Epithelial cell of esophagus (primary cell): ENCODE measurements at regions not wholly inside any gene's neighbourhood (a gene's known extent, or its start where the extent isn't known, plus 50 kb on each side); places are given as distances from the start of the nearest gene placed in this dataset.

Experiments used
- DNase-seq: peaks from one replicate; pipeline ENCODE4 v3.0.0; 2010; ENCODE audit warnings: low read depth
- H3K4me3 ChIP-seq: 2 replicates; pipeline ENCODE4 v1.5.1; 2011; ENCODE audit warnings: mild to moderate bottlenecking, low read length, control low read depth
- TF ChIP-seq, protein P1 (sequence below): IDR thresholded peaks from 2 replicates; pipeline ENCODE4 v1.5.1; 2011; ENCODE audit warnings: low read depth, mild to moderate bottlenecking, low read length, control low read depth, inconsistent platforms; ENCODE audit not compliant: insufficient read depth; ENCODE audit errors: missing control alignments

GRCh38 chr4:89653012-89653411 is 183.9 kb downstream of the SNCA start:
- DNase-seq = no peak
- TF ChIP-seq, protein P1, sequence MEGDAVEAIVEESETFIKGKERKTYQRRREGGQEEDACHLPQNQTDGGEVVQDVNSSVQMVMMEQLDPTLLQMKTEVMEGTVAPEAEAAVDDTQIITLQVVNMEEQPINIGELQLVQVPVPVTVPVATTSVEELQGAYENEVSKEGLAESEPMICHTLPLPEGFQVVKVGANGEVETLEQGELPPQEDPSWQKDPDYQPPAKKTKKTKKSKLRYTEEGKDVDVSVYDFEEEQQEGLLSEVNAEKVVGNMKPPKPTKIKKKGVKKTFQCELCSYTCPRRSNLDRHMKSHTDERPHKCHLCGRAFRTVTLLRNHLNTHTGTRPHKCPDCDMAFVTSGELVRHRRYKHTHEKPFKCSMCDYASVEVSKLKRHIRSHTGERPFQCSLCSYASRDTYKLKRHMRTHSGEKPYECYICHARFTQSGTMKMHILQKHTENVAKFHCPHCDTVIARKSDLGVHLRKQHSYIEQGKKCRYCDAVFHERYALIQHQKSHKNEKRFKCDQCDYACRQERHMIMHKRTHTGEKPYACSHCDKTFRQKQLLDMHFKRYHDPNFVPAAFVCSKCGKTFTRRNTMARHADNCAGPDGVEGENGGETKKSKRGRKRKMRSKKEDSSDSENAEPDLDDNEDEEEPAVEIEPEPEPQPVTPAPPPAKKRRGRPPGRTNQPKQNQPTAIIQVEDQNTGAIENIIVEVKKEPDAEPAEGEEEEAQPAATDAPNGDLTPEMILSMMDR = no peak
- H3K4me3 ChIP-seq = no peak overlapping the region

GRCh38 chr4:89645482-89645881 is 191.5 kb downstream of the SNCA start:
- TF ChIP-seq, protein P1 = no peak
- no peak overlapping the region for H3K4me3 ChIP-seq
- DNase-seq = no peak

GRCh38 chr4:89641367-89641687 is 195.6 kb downstream of the SNCA start:
- H3K4me3 ChIP-seq = no peak overlapping the region
- TF ChIP-seq, protein P1 = no peak
- DNase-seq = no peak

DNA sequence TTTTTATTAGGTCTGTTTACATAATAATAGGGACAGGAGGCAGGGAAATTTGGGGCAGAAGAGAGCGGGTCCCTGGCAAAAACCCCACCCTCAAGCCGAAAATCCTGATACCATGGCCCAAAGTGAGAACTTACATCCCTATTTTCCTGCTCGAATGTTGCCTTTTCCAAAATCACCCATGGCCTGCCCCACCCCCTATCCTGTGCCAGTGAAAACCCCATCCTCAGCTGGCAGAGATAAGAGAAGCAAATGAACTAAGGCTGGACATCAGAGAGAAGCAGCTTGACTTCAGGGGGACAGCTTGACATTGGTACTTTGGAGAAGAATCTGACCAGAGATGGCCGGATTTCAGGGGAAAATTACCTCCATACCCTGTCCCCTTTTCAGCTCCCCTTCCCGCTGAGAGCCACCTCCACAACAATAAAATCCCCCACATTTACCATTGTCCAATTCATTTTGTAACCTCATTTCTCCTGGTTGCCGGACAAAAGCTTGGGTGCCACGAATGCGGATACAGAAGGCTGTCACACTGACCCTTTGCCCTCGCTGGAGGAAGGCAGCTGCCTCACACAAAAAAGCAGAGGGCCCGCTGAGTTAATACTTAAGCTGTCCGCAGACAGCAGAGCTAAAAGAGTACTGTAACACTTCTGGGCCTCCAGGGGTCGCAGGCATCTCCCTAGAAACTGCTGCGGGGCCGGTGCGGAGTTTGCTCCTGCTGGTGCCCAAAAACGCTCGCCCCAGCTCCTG is 196.2 kb downstream of the SNCA start:
- DNase-seq = peak; percentile 64
- TF ChIP-seq, protein P1 = peak; percentile 62
- H3K4me3 ChIP-seq = no peak overlapping the region

DNA sequence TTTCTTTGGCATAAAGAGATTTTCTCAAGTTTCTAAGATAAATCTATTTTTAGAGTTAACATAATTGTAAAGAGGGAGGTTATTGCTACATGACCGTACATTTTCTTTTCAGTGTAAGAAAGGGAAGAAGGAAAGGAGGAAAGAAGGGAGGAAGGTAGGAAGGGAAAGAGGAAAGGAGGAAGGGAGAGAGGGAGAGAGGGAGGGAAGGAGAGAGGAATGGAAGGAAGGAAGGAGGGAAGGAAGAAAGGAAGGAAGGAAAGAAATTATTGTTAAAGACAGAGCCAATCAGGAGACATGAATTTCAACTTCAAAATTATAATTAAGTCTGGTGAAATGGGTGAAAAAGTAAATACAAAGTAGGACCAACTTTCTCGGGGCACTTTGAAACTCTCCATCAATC is 197.6 kb downstream of the SNCA start:
- TF ChIP-seq, protein P1 = no peak
- no peak for DNase-seq
- H3K4me3 ChIP-seq = no peak overlapping the region

DNA sequence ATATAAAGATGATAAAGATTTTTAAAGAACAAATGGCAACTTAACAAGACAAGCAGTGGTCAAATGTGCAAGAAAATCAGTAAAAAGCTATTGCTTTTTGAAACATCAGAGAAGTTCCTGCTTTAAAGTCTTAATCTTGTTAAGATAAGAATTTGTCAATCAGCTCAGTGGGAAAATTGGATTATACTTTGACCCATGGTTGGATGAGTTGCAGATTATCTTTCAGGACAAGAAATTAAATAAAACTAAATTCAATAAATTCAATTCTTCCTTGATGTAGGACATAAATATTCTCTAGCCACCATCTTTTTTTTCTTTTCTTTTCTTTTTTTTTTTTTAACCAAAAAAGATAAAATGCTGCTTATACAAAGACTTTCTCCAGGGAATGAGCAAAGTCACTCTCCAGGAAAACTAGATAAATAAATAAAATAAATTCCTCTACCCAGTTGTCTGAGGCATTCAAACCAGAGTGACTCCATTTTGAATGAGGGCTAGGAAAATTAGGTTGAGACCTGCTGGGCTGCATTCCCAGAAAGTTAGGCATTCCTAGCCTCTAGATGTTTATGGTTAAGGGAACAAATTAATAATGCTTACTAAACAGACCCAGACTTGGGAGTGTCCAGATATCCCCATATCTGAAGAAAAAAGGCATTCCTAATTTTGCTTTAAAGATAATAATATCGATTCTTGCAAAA is 211.2 kb downstream of the SNCA start:
- DNase-seq = peak; percentile 1
- TF ChIP-seq, protein P1 = no peak
- no peak overlapping the region for H3K4me3 ChIP-seq

GRCh38 chr4:89619206-89619962 is 217.6 kb downstream of the SNCA start:
- no peak overlapping the region for H3K4me3 ChIP-seq
- TF ChIP-seq, protein P1 = no peak
- DNase-seq = no peak
